MM.1S (cell line): ENCODE measurements at regions not wholly inside any gene's neighbourhood (a gene's known extent, or its start where the extent isn't known, plus 50 kb on each side); places are given as distances from the start of the nearest gene placed in this dataset.

Source experiments
- CTCF ChIP-seq: fragments of 300-600 bp; sonication (generic); IDR thresholded peaks from 2 replicates; pipeline ENCODE4 v1.5.1; 2016; ENCODE audit warnings: antibody characterized with exemption, low read length, mixed read lengths
- EZH2 ChIP-seq: fragments of 300-600 bp; sonication (generic); optimal IDR thresholded peaks from 2 replicates; pipeline ENCODE3; 2017; ENCODE audit warnings: low read depth, mild to moderate bottlenecking, antibody characterized with exemption, low read length, mixed read lengths
- EZH2phosphoT487 ChIP-seq: fragments of 300-600 bp; sonication (generic); IDR thresholded peaks from 2 replicates; pipeline ENCODE4 v1.6.1; 2018; ENCODE audit warnings: antibody characterized with exemption, low read length

GRCh38 chr1:101313356-101313755 is 76.5 kb downstream of the S1PR1 start:
- no peak for TF ChIP-seq CTCF
- TF ChIP-seq EZH2phosphoT487: no peak
- no peak for TF ChIP-seq EZH2
